Prostate gland (tissue), 2 donors: ENCODE measurements at regions not wholly inside any gene's neighbourhood (a gene's known extent, or its start where the extent isn't known, plus 50 kb on each side); places are given as distances from the start of the nearest gene placed in this dataset.
A peak's percentile ranks its signal among the peaks of the same experiment; 100 is the strongest.

Experiments
- DNase-seq: peaks from one replicate; pipeline ENCODE4 v3.0.0-alpha.2; 2019; ENCODE audit warnings: low spot score
- H3K27ac ChIP-seq, 2 donors: fragments of 200-600 bp; sonication (generic); 2 replicates each; pipeline ENCODE4 v1.5.1; 2017 to 2019
- H3K27me3 ChIP-seq: fragments of 200-600 bp; sonication (generic); replicated peaks from 2 replicates; pipeline ENCODE4 v1.5.1; 2019; ENCODE audit not compliant: insufficient read depth
- H3K36me3 ChIP-seq, 2 donors: fragments of 200-600 bp; sonication (generic); 1 replicate in 1 of 2; 2 replicates in 1 of 2; pipeline versions ENCODE4 v1.5.1 to v1.8.1; 2017 to 2019
- H3K4me1 ChIP-seq: fragments of 200-600 bp; sonication (generic); replicated peaks from 2 replicates; pipeline ENCODE4 v1.5.1; 2019
- H3K4me3 ChIP-seq, 2 donors: fragments of 200-600 bp; sonication (generic); 2 replicates each; pipeline ENCODE4 v1.5.1; 2017 to 2019
- H3K9me3 ChIP-seq: fragments of 200-600 bp; sonication (generic); 2 replicates; pipeline ENCODE4 v1.5.1; 2017
- POLR2A ChIP-seq: fragments of 450-650 bp; IDR thresholded peaks from one replicate; pipeline ENCODE4 v1.6.1; 2016; ENCODE audit warnings: antibody characterized with exemption, mild to moderate bottlenecking
- POLR2AphosphoS5 ChIP-seq: sonication (generic); formaldehyde crosslinking; IDR thresholded peaks from one replicate; pipeline ENCODE4 v1.6.1; 2017; ENCODE audit warnings: antibody characterized with exemption
- WGBS: methylation state at CpG from one replicate; pipeline ENCODE4 v1.1.5; 2018; 5-methylcytosine and 5-hydroxymethylcytosine counted together
- intact Hi-C: fragments of 100-400 bp; cut with DNase I; formaldehyde crosslinking; loops from one replicate; pipeline ENCODE4 v1.14.2; 2022
- TF ChIP-seq, protein P1 (sequence below), 4 experiments: fragments of 200-600 bp in 2 of 4; fragments of 450-650 bp in 2 of 4; sonication (generic) in 2 of 4; IDR thresholded peaks; 1 replicate in 3 of 4; 2 replicates in 1 of 4; pipeline ENCODE4 v1.5.1; 2016 to 2019; ENCODE audit warnings: antibody characterized with exemption in 4 of 4, mild to moderate bottlenecking in 2 of 4, moderate library complexity in 2 of 4

DNA sequence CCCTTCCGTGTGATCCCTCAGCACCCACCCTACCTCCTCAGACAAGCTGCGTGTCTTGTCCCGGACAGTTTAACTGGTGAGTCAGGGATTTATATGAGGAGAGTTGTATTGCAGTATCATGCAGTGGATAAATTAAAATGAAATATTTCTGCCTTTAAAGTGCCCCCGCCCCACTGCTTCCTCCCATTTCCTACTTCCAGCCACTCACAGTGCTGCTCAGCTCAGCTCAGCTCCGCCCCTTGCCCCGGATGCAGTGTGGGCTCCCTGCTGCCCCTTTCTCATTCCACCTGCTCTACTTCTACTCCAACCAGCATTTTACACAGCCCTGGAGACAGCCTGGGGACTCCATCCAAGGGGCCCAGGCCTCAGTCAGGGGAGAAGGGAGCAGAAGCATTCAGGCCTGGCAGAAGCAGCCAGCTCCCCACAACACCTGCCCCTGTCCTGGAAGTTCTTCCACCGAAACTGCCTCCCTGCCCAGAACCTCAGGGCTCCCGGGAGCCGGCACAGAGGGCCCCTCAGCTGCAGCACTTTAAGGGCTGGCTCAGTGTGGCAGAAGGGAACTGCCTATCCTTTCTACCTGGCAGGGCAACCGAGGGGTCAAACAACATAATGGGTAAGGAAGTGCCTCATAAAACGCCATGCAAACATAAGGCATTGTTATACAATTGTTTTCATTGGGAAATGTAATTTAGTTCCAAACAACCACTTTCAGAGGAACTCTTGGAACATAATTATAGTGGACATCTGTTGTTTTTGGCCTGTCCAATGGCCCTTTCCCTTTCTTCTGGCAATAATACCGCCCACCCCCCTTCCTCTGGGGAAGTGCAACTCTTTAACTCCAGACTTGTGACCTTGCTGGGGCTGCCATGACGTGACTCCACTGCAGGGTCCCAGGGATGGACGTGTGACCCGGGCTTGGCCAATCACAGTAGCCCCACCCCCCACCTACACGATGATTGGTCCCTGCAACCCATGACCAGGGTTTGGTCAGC, 102.3 kb downstream of the LIPG start:
- Histone ChIP-seq H3K4me1 (no peaks in the 10 kb centered on the region), H3K27ac (peak overlapping the region in 1 of 2 donors; percentile 36), H3K4me3 (no peak overlapping the region), H3K36me3 (no peaks in the 10 kb centered on the region), H3K27me3 (no peaks in the 10 kb centered on the region), H3K9me3 (no peaks in the 10 kb centered on the region)
- no peak for TF ChIP-seq POLR2A
- TF ChIP-seq, protein P1, sequence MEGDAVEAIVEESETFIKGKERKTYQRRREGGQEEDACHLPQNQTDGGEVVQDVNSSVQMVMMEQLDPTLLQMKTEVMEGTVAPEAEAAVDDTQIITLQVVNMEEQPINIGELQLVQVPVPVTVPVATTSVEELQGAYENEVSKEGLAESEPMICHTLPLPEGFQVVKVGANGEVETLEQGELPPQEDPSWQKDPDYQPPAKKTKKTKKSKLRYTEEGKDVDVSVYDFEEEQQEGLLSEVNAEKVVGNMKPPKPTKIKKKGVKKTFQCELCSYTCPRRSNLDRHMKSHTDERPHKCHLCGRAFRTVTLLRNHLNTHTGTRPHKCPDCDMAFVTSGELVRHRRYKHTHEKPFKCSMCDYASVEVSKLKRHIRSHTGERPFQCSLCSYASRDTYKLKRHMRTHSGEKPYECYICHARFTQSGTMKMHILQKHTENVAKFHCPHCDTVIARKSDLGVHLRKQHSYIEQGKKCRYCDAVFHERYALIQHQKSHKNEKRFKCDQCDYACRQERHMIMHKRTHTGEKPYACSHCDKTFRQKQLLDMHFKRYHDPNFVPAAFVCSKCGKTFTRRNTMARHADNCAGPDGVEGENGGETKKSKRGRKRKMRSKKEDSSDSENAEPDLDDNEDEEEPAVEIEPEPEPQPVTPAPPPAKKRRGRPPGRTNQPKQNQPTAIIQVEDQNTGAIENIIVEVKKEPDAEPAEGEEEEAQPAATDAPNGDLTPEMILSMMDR (IDR thresholded peaks at IDR 0.05) = no peak
- TF ChIP-seq POLR2AphosphoS5 = no peak
- 67% methylated on average over 15 of the region's 16 CpGs for WGBS
- intact Hi-C loops = no loop called here
- DNase-seq = no peak

DNA sequence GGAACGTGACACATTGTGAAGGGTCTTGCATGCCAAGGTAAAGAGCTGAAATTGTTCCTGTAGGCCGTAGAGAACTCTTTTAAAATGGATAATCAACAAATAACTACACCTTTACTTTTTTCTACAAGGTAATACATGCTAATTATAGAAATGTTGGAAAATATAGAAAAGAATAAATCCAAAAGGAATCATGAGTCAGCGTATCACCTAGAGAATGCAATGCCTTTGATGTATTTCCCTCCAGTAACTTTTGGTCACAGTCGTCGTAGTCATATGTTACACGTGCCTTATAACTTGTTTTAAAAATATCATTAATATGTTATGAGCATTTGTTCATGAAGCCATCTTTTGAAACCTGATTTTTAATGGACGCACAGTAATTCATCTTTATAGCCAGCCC, 100.6 kb downstream of the LIPG start:
- intact Hi-C loops = no loop called here
- Histone ChIP-seq H3K27ac (no peak overlapping the region), H3K4me3 (no peak overlapping the region), H3K4me1 (no peaks in the 10 kb centered on the region), H3K27me3 (no peaks in the 10 kb centered on the region), H3K9me3 (no peaks in the 10 kb centered on the region), H3K36me3 (no peaks in the 10 kb centered on the region)
- WGBS = 78% methylated on average over 7 of the region's 7 CpGs
- no peak for TF ChIP-seq POLR2AphosphoS5
- TF ChIP-seq, protein P1 (IDR thresholded peaks at IDR 0.05) = no peak
- no peak for TF ChIP-seq POLR2A
- DNase-seq = no peak

DNA sequence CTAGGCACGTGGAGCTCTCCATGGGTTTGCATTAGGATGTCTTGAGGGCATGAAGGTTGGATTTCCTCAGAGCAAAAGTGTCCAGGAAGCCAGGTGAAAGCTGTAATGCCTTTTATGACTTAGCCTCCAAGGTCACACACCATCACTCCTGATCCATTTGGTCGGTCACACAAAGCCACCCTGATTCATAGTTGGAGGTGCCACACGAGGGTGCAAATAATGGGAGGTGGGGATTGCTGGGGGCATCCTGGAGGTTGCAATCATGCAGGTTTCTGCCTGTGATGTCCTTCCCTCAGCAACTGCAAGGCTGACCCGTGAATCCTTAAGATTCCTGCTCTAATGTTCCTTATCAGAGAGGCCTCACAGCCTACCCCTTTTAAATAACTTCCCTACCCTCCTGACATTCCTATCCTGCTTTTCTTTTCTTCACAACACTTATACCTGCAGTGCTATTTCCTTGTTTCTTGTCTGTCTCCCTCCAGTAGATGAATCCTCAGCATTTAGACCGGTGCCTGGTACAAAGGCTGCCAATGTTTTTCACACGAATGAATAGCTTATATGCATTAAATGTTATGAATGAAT, 97.1 kb downstream of the LIPG start:
- DNase-seq = no peak
- intact Hi-C loops = no loop called here
- Histone ChIP-seq H3K27me3 (no peaks in the 10 kb centered on the region), H3K4me3 (no peak overlapping the region), H3K36me3 (no peaks in the 10 kb centered on the region), H3K4me1 (no peaks in the 10 kb centered on the region), H3K27ac (no peak overlapping the region), H3K9me3 (no peaks in the 10 kb centered on the region)
- TF ChIP-seq POLR2A (no peak), POLR2AphosphoS5 (no peak)
- TF ChIP-seq, protein P1 (IDR thresholded peaks at IDR 0.05) = no peak
- WGBS = 77% methylated on average over 6 of the region's 6 CpGs

DNA sequence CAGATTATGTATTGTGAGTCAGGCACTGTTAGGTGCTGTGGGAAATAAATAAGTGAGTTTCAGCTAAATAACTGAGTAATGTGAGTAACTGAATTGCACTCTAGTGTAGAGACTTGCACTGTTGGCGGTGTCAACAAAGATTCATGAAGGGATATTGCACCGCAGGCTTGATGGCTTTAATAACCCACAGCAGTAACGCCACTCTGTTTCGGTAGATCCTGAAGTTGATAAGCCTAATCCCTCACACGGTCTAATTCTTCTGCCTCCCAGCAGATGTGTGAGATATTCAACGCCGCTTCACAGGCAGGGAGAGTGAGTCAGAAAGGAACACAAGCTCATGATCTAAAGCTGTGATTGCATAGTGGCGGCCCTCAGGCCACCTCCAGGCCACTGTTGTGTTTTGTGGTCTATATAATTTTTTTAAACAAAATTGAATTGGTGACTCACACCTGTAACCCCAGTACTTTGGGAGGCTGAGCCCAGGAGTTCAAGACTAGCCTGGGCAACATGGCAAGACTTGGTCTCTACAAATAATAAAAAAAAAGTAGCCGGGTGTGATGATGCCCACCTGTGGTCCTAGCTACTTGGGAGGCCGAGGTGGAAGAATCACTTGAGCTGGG, 94.3 kb downstream of the LIPG start:
- Histone ChIP-seq H3K27ac (no peak overlapping the region), H3K27me3 (no peaks in the 10 kb centered on the region), H3K4me1 (no peaks in the 10 kb centered on the region), H3K4me3 (no peak overlapping the region), H3K9me3 (no peaks in the 10 kb centered on the region), H3K36me3 (no peaks in the 10 kb centered on the region)
- no peak for DNase-seq
- 69% methylated on average over 10 of the region's 10 CpGs for WGBS
- intact Hi-C loops = no loop called here
- TF ChIP-seq POLR2A = no peak
- TF ChIP-seq, protein P1 (IDR thresholded peaks at IDR 0.05) = no peak
- no peak for TF ChIP-seq POLR2AphosphoS5
